HG02943 (cell line): ENCODE measurements at regions not wholly inside any gene's neighbourhood (a gene's known extent, or its start where the extent isn't known, plus 50 kb on each side); places are given as distances from the start of the nearest gene placed in this dataset.
"Not testable (repeated sequence)": the region's sequence is repeated elsewhere in the genome, so short reads cannot be mapped to it uniquely, and the experiment has no call there.

ENCODE experiments used
- ATAC-seq: cut with Tn5 transposase; IDR thresholded peaks from one replicate; pipeline ENCODE4 v1.9.1; 2021; ENCODE audit warnings: mild to moderate bottlenecking, low read depth, moderate library complexity; ENCODE audit not compliant: unreplicated experiment

GRCh38 chr11:37171451-37171850 is 573.4 kb upstream of the RAG2 start:
- ATAC-seq: no peak

- no peak for ATAC-seq
Observed at GRCh38 chr11:37170311-37170710, 572.3 kb upstream of the RAG2 start.

DNA sequence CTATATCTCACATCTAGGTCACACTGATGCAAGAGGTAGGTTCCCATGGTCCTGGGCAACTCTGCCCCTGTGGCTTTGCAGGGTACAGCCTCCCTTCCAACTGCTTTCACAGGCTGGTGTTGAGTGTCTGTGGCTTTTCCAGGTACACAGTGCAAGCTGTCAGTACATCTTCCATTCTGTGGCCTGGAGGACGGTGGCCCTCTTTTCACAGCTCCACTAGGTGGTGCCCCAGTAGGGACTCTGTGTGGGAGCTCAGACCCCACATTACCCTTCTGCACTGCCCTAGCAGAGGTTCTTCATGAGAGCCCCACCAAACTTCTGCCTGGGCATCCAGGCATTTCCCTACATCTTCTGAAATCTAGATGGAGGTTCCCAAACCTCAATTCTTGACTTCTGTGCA is 547.4 kb upstream of the RAG2 start:
- not testable (repeated sequence) for ATAC-seq

DNA sequence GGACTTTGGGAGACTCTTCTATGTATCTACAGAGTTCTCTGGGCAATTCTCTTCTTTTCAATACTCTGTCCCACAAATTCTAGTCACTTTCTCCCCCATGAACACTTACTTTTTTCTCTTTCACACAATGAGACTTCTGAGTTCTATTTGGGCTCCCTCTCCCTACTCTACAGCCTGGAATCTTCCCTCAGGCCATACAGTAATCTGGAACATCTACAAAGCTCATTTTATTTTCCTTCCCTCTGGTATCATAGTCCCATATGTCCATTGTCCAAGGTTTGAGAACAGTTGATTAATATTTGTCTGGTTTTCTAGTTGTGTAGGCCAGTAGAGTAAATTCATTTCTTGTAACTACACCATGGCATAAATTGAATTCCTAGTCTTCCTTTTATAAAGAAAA is 544.6 kb upstream of the RAG2 start:
- ATAC-seq: no peak

GRCh38 chr11:37141707-37142106 is 543.7 kb upstream of the RAG2 start:
- no peak for ATAC-seq

- ATAC-seq: not testable (repeated sequence)
Observed at GRCh38 chr11:37135606-37136005, 537.6 kb upstream of the RAG2 start.

GRCh38 chr11:37134637-37135036 is 536.6 kb upstream of the RAG2 start:
- no peak for ATAC-seq

DNA sequence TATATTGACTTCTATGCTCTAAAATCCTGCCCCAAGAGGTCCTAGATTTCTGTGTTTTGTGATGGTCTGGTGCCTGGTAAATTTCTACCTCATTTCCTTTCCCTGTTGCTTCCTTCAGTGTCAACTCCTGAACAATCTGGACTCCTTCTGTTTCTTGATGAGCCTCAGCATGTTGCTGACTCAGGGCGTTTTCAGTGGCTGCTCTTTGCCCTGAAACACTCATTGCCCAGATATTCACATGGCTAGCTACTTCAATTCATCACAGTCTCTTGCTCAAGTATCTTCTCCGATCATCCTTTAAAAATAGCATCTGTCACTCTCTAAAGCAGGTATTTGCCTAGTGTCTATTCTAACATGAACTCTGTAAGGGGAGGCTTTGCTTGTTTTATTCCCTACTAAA is 526.3 kb upstream of the RAG2 start:
- no peak for ATAC-seq

GRCh38 chr11:37115963-37116362 is 517.9 kb upstream of the RAG2 start:
- ATAC-seq: no peak

- no peak for ATAC-seq
Observed at GRCh38 chr11:37110385-37110784, 512.3 kb upstream of the RAG2 start.

- ATAC-seq: no peak
Observed at GRCh38 chr11:37109286-37109585, 511.2 kb upstream of the RAG2 start.

- ATAC-seq: no peak
Observed at GRCh38 chr11:37108436-37109285, 510.6 kb upstream of the RAG2 start.

GRCh38 chr11:37107831-37108230 is 509.8 kb upstream of the RAG2 start:
- ATAC-seq: no peak

DNA sequence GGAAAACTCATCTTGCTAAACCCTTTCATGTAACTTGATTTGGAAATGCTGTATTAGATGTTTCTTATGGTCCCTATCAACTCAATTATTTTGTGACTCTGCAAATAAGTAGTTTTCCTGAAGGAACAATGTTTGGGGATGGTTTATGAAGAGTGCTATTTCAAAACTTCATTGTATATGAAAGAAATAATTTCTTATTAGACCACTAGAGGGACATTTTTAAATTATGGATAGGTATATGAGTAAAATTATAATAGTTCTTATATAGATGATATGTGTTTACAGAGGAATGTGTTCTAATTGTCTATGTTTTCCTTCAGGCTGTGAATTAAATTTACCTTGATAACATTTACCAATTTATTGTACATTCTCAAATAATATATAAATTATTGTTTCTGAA is 509.4 kb upstream of the RAG2 start:
- no peak for ATAC-seq

DNA sequence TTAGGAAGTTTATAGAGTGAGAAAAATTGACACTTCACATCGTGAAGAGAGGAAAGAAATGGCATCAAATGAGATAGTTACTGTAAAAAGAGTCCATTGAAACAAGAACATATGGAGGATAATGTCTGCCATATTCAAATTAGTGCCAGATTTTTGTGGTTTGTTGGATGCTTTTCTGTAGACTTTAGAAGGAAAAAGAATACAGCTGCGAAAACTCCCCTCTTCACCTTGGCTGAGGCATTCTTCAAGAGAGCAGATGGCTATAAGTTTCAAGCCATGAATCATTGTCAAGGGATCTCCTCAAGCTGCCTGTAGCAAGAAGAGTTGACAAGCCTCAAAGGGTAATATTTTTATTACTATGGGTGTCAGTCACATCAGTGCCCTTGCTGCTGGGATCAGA is 507.4 kb upstream of the RAG2 start:
- no peak for ATAC-seq

DNA sequence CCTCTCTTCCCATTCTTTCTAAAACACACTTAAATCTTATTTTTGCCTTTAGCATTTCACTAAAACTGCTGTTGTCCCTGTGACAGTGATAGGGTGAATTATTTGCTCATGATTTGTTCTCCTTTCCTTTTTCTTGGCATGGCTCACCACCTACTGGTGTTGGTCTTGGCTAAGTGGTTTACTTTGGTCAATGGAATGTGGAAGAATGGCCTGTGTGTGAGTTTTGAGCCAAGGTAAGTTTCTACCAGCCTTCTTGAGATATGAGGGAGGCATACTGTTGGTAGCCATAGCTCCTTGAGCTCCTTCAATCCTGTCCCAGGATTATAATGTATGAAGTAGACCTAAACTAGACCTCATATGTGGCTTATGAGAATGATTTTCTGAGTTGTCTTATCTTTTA is 506.3 kb upstream of the RAG2 start:
- ATAC-seq: no peak

DNA sequence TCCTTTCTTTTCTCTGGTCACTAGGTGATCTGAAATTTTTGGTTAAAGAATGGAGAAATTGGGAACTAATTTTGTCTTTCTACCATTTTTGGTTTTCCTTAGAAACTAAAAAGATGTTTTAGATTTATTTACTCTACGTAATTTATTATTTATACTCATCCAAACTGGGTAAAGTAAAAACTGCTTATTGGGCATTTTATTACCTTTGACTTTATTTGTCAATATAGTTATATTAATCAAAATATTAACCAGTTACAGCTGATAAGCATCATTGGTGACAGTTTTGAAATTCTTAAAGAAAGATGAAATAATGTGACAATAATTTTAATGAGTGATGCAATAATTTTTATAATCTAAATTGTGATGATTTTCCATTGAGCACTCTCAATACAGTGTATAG is 502.0 kb upstream of the RAG2 start:
- no peak for ATAC-seq

DNA sequence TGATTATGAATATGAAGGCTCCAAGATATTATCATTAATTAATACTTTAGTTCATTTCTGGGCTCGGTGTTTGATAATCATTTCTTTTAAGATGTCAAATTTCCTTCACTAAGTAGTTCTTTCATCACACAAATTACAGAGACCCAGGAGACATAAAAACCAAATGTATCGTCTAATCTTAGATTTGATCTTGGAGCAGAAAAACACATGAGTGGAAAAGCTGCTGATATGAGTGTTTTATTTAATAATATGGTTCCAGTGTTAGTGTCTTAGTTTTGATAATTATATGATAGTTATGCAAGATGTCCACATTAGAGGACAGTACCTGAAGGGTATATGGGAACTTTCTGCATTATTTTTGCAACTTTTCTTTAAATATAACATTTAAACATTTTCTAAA is 494.5 kb upstream of the RAG2 start:
- no peak for ATAC-seq

- ATAC-seq: no peak
Observed at GRCh38 chr11:37089439-37089838, 491.4 kb upstream of the RAG2 start.

- ATAC-seq: no peak
Observed at GRCh38 chr11:37088573-37088910, 490.5 kb upstream of the RAG2 start.

GRCh38 chr11:37087650-37088572 is 489.9 kb upstream of the RAG2 start:
- no peak for ATAC-seq

- no peak for ATAC-seq
Observed at GRCh38 chr11:37078521-37078920, 480.5 kb upstream of the RAG2 start.
